Thymus (tissue), 11 donors: ENCODE measurements at regions not wholly inside any gene's neighbourhood (a gene's known extent, or its start where the extent isn't known, plus 50 kb on each side); places are given as distances from the start of the nearest gene placed in this dataset.

Experiments
- DNase-seq, 9 donors: peaks; one replicate each; pipeline ENCODE4 v3.0.0-alpha.2; 2013; ENCODE audit warnings: low spot score in 9 of 9, low read depth in 6 of 9, missing footprints in 1 of 9
- H3K27ac ChIP-seq, 2 donors: one replicate each; pipeline ENCODE4 v1.5.1; 2013; ENCODE audit warnings: control low read depth in 1 of 2, low read depth in 1 of 2, low read length in 1 of 2, mild to moderate bottlenecking in 1 of 2, moderate library complexity in 1 of 2
- H3K27me3 ChIP-seq, 2 donors: one replicate each; pipeline ENCODE4 v1.5.1; 2013; ENCODE audit warnings: low read length in 1 of 2; ENCODE audit not compliant: control insufficient read depth in 2 of 2, insufficient read depth in 1 of 2
- H3K36me3 ChIP-seq, 2 donors: one replicate each; pipeline ENCODE4 v1.5.1; 2013; ENCODE audit warnings: low read length in 1 of 2, mild to moderate bottlenecking in 1 of 2, moderate library complexity in 1 of 2; ENCODE audit not compliant: control insufficient read depth in 2 of 2, insufficient read depth in 2 of 2
- H3K4me1 ChIP-seq, 2 donors: one replicate each; pipeline ENCODE4 v1.5.1; 2013; ENCODE audit warnings: low read length in 2 of 2; ENCODE audit not compliant: control insufficient read depth in 2 of 2, insufficient read depth in 2 of 2
- H3K4me3 ChIP-seq, 2 donors: one replicate each; pipeline ENCODE4 v1.5.1; 2013; ENCODE audit warnings: low read length in 2 of 2, control low read depth in 1 of 2, mild to moderate bottlenecking in 1 of 2
- H3K9me3 ChIP-seq, 2 donors: one replicate each; pipeline ENCODE4 v1.5.1; 2013; ENCODE audit warnings: low read length in 1 of 2, mild to moderate bottlenecking in 1 of 2; ENCODE audit not compliant: control insufficient read depth in 2 of 2, insufficient read depth in 1 of 2
- WGBS: extraction: QIAGEN DNeasy Blood & Tissue Kit; methylation state at CpG from one replicate; pipeline ENCODE4 v1.1.7; 2013; 5-methylcytosine and 5-hydroxymethylcytosine counted together
- donor health status: healthy.

DNA sequence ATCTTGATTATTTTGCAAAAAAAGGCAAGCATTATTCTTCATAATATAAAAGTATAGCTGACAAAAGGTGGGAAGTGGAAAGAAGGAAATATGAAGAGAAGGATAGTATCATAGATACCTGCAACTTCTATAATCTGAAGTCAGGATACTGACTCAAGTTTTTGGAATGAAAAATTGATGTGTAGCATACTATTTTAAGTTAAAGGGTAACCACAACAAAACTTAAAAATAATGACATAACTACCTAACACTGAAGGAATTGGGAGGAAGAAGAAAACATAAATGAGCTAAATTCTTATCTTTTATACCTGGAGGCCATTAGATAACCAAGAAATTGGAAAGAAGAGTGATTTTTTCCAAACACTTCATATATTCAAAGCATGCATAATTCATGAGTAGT, 51.8 kb upstream of the TLE1 start:
- H3K9me3 ChIP-seq = peaks cover 0 to 4% of the 10 kb centered on the region in 2 donors
- no peak overlapping the region for H3K4me3 ChIP-seq
- no peaks in the 10 kb centered on the region for H3K27me3 ChIP-seq
- no peak for DNase-seq
- H3K4me1 ChIP-seq = no peaks in the 10 kb centered on the region
- H3K36me3 ChIP-seq = no peaks in the 10 kb centered on the region
- no peak overlapping the region for H3K27ac ChIP-seq

DNA sequence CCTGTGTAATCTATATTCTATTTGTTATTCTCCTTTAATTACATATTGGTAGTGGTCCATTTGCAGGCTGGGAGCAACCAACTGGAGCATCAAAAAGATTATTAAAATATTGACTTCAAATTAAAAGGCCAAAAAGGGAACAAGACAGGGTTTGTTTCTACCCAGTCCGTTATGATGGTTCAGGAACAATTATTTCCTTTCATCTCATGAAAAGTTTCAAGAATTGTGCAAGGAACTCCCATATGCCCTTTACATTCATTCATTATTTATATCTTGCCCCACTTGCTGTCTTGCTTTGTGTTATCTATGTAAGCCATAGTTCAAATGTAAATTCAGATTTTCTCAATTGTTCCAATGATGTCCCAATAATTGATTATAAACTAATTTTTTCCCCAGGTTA, 58.7 kb upstream of the TLE1 start:
- Histone ChIP-seq H3K4me3 (no peak overlapping the region), H3K27me3 (no peaks in the 10 kb centered on the region), H3K9me3 (peaks cover 0 to 4% of the 10 kb centered on the region in 2 donors), H3K4me1 (no peaks in the 10 kb centered on the region), H3K27ac (no peak overlapping the region), H3K36me3 (no peaks in the 10 kb centered on the region)
- DNase-seq = no peak
- whole genome bisulfite sequencing = 89% methylated on average over 1 of the region's 1 CpG

DNA sequence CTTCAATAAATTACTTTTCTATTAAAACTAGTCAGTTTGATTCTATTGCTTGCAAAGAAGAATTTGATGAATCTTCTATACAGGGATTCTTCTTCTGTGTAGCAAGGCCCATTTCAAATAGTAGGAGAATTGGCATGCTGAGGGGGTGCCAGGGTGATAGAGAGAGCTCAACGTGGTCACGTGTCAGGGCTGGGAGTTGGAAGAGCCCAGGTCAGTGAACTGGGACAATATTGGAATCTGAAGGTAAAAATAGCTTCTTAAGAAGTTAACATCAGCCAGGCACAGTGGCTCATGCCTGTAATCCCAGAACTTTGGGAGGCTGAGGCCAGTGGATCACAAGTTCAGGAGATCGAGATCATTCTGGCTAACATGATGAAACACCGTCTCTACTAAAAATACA, 64.1 kb upstream of the TLE1 start:
- WGBS = 96% methylated on average over 4 of the region's 4 CpGs
- no peaks in the 10 kb centered on the region for H3K27me3 ChIP-seq
- no peaks in the 10 kb centered on the region for H3K4me1 ChIP-seq
- no peak overlapping the region for H3K27ac ChIP-seq
- no peak overlapping the region for H3K4me3 ChIP-seq
- DNase-seq = no peak
- H3K9me3 ChIP-seq = no peaks in the 10 kb centered on the region
- H3K36me3 ChIP-seq = no peaks in the 10 kb centered on the region

DNA sequence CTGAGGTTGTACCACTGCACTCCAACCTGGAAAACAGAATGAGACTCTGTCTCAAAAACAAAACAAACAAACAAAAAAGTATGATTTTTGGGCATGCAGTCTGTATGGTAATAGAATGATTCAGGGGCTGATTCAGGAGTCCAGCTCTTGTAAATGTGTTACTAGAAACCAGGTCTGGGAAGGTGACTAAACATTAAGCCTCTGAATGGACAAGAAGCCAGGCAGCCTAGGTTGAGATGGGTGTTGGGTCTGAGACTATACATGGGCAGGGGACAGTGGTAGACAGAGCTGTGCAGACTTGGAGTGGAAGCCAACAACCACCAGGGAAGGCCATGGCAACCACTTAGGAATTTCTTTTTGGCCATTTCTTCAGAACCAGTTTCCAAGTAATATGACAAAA, 64.9 kb upstream of the TLE1 start:
- DNase-seq = no peak
- Histone ChIP-seq H3K27me3 (no peaks in the 10 kb centered on the region), H3K4me3 (no peak overlapping the region), H3K36me3 (no peaks in the 10 kb centered on the region), H3K9me3 (no peaks in the 10 kb centered on the region), H3K27ac (no peak overlapping the region), H3K4me1 (no peaks in the 10 kb centered on the region)

DNA sequence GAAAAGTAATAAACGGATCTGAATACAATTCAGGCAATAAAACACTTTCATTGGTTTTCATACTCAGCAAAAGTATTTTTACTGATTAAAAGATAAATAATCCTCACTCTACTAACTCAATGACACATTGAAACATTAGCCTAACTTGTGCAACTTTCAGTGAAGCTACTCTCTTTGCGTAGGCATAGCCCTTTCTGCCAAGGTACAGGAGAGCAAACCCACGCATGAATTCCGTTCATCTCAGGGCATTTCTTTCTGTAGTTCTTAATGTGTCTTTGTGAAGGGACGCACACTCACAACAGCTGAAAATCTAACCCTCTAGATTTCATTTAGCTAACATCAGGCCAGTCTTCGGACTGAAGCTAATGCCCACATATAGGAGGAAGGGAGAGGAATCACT, 66.4 kb upstream of the TLE1 start:
- no peaks in the 10 kb centered on the region for H3K4me1 ChIP-seq
- WGBS = 97% methylated on average over 6 of the region's 6 CpGs
- no peaks in the 10 kb centered on the region for H3K9me3 ChIP-seq
- no peak overlapping the region for H3K27ac ChIP-seq
- H3K27me3 ChIP-seq = no peaks in the 10 kb centered on the region
- no peak for DNase-seq
- no peak overlapping the region for H3K4me3 ChIP-seq
- no peaks in the 10 kb centered on the region for H3K36me3 ChIP-seq

DNA sequence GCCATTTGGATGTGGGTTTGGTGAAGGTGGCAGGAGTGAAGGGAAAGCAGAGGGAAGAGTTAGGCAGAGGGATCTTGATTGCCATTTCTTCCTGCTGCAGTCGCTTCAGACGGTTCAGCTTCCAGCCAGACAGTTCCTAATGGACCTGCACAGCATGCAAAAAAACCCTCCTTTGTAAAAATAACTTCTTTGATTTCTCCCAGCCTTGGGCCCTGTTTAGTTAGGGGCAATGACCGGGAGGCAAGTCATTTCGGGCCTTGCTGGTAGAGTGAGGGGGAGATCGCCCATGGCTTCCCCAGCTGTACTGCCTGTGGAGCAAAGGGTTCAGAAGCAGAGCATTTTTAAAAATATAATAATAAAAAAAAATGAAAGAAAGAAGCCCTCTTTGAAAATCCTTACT, 67.2 kb upstream of the TLE1 start:
- Histone ChIP-seq H3K4me3 (no peak overlapping the region), H3K27ac (no peak overlapping the region), H3K36me3 (no peaks in the 10 kb centered on the region), H3K27me3 (no peaks in the 10 kb centered on the region), H3K4me1 (no peaks in the 10 kb centered on the region), H3K9me3 (no peaks in the 10 kb centered on the region)
- DNase-seq = no peak
- 97% methylated on average over 5 of the region's 5 CpGs for WGBS

DNA sequence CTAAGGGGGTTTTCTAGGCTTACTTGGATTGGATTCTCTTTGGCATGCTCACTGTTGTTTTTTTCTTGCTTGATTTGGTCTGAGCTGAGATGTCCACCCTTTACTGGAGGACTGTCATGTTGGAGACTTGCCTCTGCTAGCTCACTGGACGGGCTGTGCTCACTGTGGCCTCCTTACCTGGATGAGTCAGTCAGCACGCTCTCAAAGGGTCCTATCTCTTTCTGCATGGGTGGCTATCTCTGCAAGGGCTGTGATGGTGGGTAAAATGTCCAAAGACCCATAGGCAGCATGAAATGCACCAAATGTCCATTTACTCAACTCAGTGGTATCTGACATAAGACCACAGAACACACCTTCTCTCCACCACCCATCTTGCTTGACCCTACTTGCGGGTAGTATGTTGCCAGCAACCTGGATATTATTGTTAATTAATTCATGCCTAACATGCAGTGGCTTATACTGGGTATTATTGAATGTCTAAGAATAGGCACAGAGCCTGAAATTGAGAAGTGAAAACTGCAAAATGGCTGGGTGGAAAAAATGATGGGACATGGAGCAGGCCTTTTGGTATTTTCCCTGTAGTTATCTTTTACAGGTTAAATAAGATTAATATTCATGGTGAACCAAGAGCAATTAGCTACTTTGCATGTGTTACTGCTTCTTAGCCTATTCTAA, 68.9 kb upstream of the TLE1 start:
- H3K36me3 ChIP-seq = no peaks in the 10 kb centered on the region
- H3K27ac ChIP-seq = no peak overlapping the region
- WGBS = 95% methylated on average over 3 of the region's 3 CpGs
- H3K27me3 ChIP-seq = no peaks in the 10 kb centered on the region
- no peak for DNase-seq
- no peaks in the 10 kb centered on the region for H3K4me1 ChIP-seq
- H3K9me3 ChIP-seq = no peaks in the 10 kb centered on the region
- no peak overlapping the region for H3K4me3 ChIP-seq

DNA sequence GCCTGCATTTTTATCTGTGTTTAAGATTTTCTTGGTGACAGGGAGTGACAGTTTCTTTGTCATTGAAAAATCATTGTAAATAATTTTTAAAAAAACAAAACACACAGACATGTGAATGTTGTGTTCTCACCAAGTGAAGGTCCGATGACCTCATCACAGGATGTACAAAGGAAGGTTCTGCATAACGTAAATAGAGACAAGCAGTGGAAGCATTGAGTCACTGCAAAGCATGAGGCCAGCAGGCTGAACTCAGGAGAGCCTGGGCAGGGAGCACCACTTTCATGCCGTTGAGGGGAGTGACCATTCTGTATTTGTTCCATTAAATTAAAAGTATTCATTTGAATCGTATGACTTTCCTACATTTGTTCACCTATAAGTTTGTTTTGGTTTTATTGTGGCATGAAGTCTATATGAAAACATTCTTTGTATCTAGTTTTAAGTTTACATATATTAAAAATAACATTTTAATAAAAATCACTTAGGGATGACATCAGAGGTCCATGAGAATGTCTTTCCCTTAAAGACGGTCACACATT, 70.4 kb upstream of the TLE1 start:
- no peaks in the 10 kb centered on the region for H3K9me3 ChIP-seq
- no peaks in the 10 kb centered on the region for H3K36me3 ChIP-seq
- 89% methylated on average over 5 of the region's 5 CpGs for WGBS
- DNase-seq = no peak
- no peak overlapping the region for H3K27ac ChIP-seq
- no peaks in the 10 kb centered on the region for H3K27me3 ChIP-seq
- H3K4me3 ChIP-seq = no peak overlapping the region
- H3K4me1 ChIP-seq = no peaks in the 10 kb centered on the region

DNA sequence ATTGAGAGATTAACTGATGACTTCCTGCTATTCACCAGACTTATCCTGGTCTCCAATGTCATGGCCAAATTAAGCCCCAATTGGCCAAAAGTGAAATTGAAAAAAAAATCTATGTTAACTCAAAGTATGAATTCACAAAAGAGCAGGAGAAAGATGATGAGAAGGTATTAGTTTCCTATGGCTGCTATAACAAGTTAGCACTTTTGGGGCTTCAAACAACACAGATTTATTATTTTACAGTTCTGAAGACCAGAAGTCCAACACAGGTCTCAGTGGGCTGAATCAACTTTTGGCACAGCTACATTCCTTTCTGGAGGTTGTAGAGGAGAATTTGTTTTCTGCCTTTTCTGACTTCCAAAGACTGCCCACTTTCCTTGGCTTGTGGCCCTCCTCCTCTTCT, 78.6 kb upstream of the TLE1 start:
- Histone ChIP-seq H3K27me3 (no peaks in the 10 kb centered on the region), H3K36me3 (no peaks in the 10 kb centered on the region), H3K27ac (no peak overlapping the region), H3K4me1 (no peaks in the 10 kb centered on the region), H3K4me3 (no peak overlapping the region), H3K9me3 (peaks cover 0 to 6% of the 10 kb centered on the region in 2 donors)
- no peak for DNase-seq

DNA sequence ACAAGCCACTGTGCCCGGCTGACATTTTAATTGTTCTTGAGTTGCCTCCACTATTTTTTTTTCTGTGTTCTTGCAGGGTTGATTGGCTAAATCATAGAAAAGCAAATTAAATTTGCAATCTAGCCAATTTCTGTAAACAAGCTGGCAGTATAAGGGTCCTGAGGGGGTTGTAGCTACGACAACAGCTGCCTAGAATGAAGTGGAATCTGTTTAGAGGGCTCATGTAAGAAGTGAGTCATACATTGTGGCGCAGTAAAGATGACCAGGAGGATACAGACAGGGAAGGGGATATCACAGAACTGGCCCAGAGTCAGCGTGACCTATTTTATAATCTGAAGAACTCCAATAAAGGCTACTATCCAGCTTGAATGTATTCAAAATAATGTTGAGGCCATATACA, 82.2 kb upstream of the TLE1 start:
- Histone ChIP-seq H3K36me3 (no peaks in the 10 kb centered on the region), H3K27ac (no peak overlapping the region), H3K4me1 (no peaks in the 10 kb centered on the region), H3K27me3 (no peaks in the 10 kb centered on the region), H3K9me3 (peaks cover 0 to 6% of the 10 kb centered on the region in 2 donors), H3K4me3 (no peak overlapping the region)
- no peak for DNase-seq
- 89% methylated on average over 4 of the region's 4 CpGs for WGBS
